ENCODE measurements at regions not wholly inside any gene's neighbourhood (a gene's known extent, or its start where the extent isn't known, plus 50 kb on each side); places are given as distances from the start of the nearest gene placed in this dataset.

- TF ChIP-seq CTCF (IDR thresholded peaks at IDR 0.05) (no peak), EZH2 (IDR thresholded peaks at IDR 0.05) (no peak), EZH2phosphoT487 (IDR thresholded peaks at IDR 0.05) (no peak)
Measured at GRCh38 chr13:89733829-89734228, 1613.7 kb upstream of the MIR17HG start.

Data from neural progenitor cell (in vitro differentiated cells).